Large intestine (tissue), 3 donors: ENCODE measurements at regions not wholly inside any gene's neighbourhood (a gene's known extent, or its start where the extent isn't known, plus 50 kb on each side); places are given as distances from the start of the nearest gene placed in this dataset.

Source experiments
- DNase-seq, 2 donors: peaks; one replicate each; pipeline versions ENCODE4 v3.0.0 to v3.0.0-alpha.2; 2013
- H3K27ac ChIP-seq: one replicate; pipeline ENCODE4 v1.5.1; 2013; ENCODE audit warnings: low read length
- H3K27me3 ChIP-seq: 2 replicates; pipeline ENCODE4 v1.6.1; 2013; ENCODE audit warnings: low read length; ENCODE audit not compliant: control insufficient read depth, insufficient read depth
- H3K36me3 ChIP-seq: 2 replicates; pipeline ENCODE4 v1.6.1; 2013; ENCODE audit warnings: low read length; ENCODE audit not compliant: control insufficient read depth, insufficient read depth
- H3K4me1 ChIP-seq: one replicate; pipeline ENCODE4 v1.6.1; 2013; ENCODE audit warnings: low read length; ENCODE audit not compliant: control insufficient read depth, insufficient read depth
- H3K4me3 ChIP-seq: one replicate; pipeline ENCODE4 v1.5.1; 2013; ENCODE audit warnings: low read length
- H3K9me3 ChIP-seq: one replicate; pipeline ENCODE4 v1.6.1; 2013; ENCODE audit warnings: mild to moderate bottlenecking, low read depth, low read length, moderate library complexity; ENCODE audit not compliant: control insufficient read depth
- WGBS: methylation state at CpG from one replicate; pipeline ENCODE4 v1.1.5; 2013; ENCODE audit warnings: low lambda C conversion rate; ENCODE audit not compliant: insufficient coverage; 5-methylcytosine and 5-hydroxymethylcytosine counted together

DNA sequence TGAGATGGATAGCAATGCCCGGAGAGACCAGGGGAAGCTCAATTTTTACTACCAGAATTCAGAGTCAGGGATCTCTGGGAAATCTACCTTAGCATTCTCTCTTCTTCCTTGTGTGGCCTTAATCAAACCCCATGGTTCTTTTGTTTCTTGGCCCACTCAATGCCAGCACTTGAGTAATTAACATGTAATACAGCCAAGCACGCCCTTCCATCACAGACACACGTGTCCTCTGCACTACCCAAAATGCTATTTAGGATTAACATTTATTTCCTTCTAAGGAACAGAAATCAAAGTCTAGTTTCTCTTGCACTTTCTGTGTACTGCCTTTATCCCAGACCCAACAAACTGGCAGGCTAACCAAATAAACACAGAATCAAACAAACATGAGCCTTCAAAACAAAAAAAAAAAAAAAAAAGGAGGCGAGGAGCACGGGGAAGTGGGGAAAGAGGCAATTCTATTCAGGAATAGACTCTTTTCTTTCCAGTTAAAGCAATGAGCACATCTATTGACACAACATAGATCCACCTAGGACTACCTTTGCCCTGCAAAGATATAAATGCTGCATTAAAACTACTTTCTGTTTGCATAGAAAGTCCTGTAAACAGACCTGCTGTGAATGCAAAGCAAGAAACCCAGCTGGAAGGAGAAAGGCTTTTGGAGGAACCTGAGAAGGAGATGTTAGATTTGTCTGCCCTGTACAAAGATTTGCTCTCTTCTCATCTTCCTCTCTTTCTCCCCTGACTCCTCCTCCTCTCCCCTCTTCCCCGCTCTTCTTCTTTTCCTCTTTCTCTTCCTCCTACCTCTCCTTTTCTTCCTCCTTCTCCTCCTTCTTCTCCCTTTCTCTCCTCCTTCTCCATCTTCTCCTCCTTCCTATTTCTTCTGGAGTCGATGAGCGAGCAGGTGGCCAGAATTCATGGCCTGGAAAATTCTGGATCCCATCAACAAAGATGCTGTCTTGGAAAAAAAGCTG, 294.4 kb downstream of the NPIPA8 start:
- no peaks in the 10 kb centered on the region for H3K27me3 ChIP-seq
- WGBS, result 58% methylated on average over 2 of the region's 8 CpGs
- no peaks in the 10 kb centered on the region for H3K9me3 ChIP-seq
- no peak overlapping the region for H3K27ac ChIP-seq
- H3K36me3 ChIP-seq, result no peaks in the 10 kb centered on the region
- H3K4me1 ChIP-seq, result peaks cover 4% of the 10 kb centered on the region
- DNase-seq, result peak; percentile 38 to 72
- no peak overlapping the region for H3K4me3 ChIP-seq

DNA sequence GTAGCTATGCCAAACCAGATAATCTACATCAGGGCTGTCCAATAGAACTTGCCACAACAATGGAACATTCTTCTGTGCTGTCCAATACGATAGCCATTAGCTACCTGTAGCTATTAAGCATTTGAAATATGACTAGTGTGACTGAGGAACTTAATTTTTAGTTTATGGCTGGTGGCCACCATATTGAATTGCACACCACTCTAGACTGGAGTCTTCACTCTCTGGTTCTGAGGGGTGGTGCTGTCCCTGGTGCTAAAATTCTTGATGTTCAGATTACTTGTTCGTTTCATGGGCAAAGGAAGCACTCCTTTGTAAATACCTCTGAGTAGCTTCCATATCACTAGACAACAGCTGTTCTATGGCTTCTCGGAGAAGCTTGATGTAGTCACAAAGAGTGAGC, 296.6 kb downstream of the NPIPA8 start:
- H3K4me3 ChIP-seq, result no peak overlapping the region
- H3K36me3 ChIP-seq, result no peaks in the 10 kb centered on the region
- H3K9me3 ChIP-seq, result no peaks in the 10 kb centered on the region
- DNase-seq, result no peak
- H3K27ac ChIP-seq, result no peak overlapping the region
- no CpG with 5 or more reads among the region's 3 CpGs for WGBS
- H3K27me3 ChIP-seq, result no peaks in the 10 kb centered on the region
- peaks cover 4% of the 10 kb centered on the region for H3K4me1 ChIP-seq

DNA sequence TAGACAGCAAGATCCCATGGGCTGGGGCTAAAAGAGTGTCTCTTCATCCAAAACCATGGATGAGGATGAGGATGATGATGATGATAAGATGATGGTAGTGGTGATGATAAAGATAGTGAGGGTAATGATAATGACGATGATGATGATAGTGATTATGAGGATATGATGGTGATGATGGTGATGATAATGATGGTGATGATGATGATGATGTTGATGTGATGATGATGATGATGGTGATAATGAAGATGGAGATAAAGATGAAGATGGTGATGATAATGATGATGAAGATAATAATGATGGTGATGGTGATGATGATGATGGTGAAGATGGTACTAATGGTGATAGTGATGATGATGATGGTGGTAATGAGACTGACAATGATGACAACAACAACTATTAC, 299.5 kb downstream of the NPIPA8 start:
- H3K27ac ChIP-seq, result no peak overlapping the region
- H3K4me1 ChIP-seq, result no peaks in the 10 kb centered on the region
- 100% methylated on average over 1 of the region's 1 CpG for WGBS
- H3K4me3 ChIP-seq, result no peak overlapping the region
- H3K36me3 ChIP-seq, result no peaks in the 10 kb centered on the region
- no peaks in the 10 kb centered on the region for H3K27me3 ChIP-seq
- no peak for DNase-seq
- no peaks in the 10 kb centered on the region for H3K9me3 ChIP-seq

GRCh38 chr16:18024611-18025010, 311.9 kb downstream of the NPIPA8 start:
- H3K36me3 ChIP-seq, result no peaks in the 10 kb centered on the region
- WGBS, result no CpG with 5 or more reads among the region's 6 CpGs
- DNase-seq, result no peak
- no peak overlapping the region for H3K27ac ChIP-seq
- peaks cover 2% of the 10 kb centered on the region for H3K27me3 ChIP-seq
- no peaks in the 10 kb centered on the region for H3K9me3 ChIP-seq
- no peaks in the 10 kb centered on the region for H3K4me1 ChIP-seq
- no peak overlapping the region for H3K4me3 ChIP-seq

DNA sequence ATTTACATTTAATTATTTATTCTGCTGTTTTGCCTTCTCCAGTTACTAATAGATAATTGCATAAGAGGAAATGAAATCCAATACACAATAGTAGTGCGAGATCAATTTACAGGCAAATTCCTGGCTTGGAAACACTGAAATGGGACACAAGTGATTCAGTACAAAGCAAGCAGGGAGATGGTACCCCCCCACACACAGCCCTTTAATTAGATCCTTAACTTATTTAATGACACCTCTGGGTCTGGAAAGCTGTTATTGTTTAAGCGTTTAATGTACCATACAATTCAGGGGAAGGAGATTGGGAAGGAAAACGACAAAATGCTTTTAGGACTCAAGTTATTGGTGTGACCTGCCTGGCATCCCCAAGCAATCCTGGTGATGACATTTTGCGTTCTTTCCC, 318.2 kb downstream of the NPIPA8 start:
- no peak for DNase-seq
- H3K9me3 ChIP-seq, result no peaks in the 10 kb centered on the region
- no peaks in the 10 kb centered on the region for H3K4me1 ChIP-seq
- H3K27me3 ChIP-seq, result no peaks in the 10 kb centered on the region
- H3K27ac ChIP-seq, result no peak overlapping the region
- 53% methylated on average over 2 of the region's 4 CpGs for WGBS
- H3K36me3 ChIP-seq, result no peaks in the 10 kb centered on the region
- H3K4me3 ChIP-seq, result no peak overlapping the region

DNA sequence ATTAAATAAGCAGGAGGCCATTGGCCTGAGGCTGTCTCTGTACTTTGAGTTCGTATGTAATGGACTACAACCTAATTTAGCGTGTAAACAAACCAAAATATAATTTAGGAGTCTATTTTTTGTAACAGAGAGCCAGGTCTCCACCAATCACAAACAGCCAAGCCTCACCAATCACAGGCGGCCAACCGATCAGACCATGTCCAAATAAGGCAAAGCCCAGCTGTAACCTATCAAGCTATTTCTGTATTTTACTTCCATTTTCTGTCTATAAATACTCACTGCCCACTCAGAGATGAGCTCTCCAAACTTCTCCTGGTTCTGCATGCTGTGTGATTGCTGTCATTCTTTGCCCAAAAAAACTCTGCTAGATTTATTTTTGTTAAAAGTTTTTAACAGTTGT, 322.7 kb downstream of the NPIPA8 start:
- H3K27ac ChIP-seq, result no peak overlapping the region
- no peaks in the 10 kb centered on the region for H3K9me3 ChIP-seq
- no peak overlapping the region for H3K4me3 ChIP-seq
- no peaks in the 10 kb centered on the region for H3K27me3 ChIP-seq
- H3K36me3 ChIP-seq, result no peaks in the 10 kb centered on the region
- no peak for DNase-seq
- WGBS, result 100% methylated on average over 2 of the region's 4 CpGs
- no peaks in the 10 kb centered on the region for H3K4me1 ChIP-seq

DNA sequence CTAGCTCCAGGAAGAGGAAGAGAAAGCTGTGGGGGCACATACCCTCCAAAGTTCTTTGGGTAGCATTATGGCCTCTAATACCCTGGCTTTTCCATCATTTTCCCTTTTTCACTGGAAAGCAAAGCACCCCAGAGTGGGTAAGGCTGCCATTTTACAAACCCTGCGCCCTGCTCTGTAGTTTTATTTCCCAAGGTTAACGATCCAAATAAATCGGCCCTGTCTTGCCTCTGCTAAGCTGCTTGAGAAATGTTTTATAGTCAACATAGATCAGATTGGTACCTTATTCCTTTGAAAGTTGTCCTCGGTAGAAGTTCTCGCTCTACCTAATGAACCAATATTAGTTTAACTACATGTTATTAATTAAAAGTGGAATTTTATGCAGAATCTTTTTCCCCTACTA, 328.2 kb downstream of the NPIPA8 start:
- no peak for DNase-seq
- whole genome bisulfite sequencing, result 92% methylated on average over 1 of the region's 5 CpGs
- Histone ChIP-seq H3K27me3 (no peaks in the 10 kb centered on the region), H3K9me3 (no peaks in the 10 kb centered on the region), H3K4me3 (no peak overlapping the region), H3K27ac (no peak overlapping the region), H3K36me3 (no peaks in the 10 kb centered on the region), H3K4me1 (no peaks in the 10 kb centered on the region)

DNA sequence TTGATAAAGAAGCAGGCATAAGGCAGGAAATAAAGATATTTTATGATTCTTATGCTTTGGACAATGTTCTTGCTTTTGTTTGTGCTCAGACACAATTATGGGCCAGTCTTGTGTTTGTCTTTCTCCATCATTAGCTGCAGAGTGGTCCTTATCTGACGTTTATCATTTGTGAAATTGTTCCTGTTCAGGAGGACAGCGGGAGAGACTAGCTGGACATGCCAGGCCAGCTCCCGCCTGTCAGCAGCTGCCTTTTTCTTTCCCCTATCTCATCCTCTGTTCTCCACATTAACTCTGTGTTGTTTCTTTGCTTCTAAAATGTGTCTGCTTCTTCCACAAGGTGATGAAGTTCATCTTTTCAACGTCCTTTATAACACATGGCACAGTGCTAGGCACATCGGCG, 333.5 kb downstream of the NPIPA8 start:
- H3K9me3 ChIP-seq, result no peaks in the 10 kb centered on the region

GRCh38 chr16:17998996-17999395, 337.5 kb downstream of the NPIPA8 start:
- no peak for DNase-seq
- Histone ChIP-seq H3K27ac (no peak overlapping the region), H3K4me3 (no peak overlapping the region), H3K9me3 (no peaks in the 10 kb centered on the region), H3K36me3 (no peaks in the 10 kb centered on the region), H3K27me3 (no peaks in the 10 kb centered on the region), H3K4me1 (no peaks in the 10 kb centered on the region)
- WGBS, result 80% methylated on average over 4 of the region's 6 CpGs

More for the DNA sequence above, 333.5 kb downstream of the NPIPA8 start:
- Histone ChIP-seq H3K4me3 (no peak overlapping the region), H3K27ac (no peak overlapping the region), H3K36me3 (no peaks in the 10 kb centered on the region), H3K4me1 (no peaks in the 10 kb centered on the region), H3K27me3 (no peaks in the 10 kb centered on the region)
- no CpG with 5 or more reads among the region's 6 CpGs for WGBS
- no peak for DNase-seq

DNA sequence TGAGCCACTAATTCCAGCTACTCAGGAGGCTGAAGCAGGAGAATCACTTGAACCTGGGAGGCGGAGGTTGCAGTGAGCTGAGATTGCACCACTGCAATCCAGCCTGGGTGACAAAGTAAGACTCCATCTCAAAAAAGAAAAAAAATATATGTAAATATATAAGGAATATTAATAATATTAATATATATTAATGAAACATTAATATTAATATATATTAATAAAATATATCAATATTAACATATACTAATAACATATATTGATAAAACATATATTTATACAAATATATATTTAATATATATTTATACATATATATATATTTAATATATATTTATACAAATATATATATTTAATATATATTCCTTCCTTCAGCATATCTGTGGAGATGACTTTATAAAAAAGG, 338.0 kb downstream of the NPIPA8 start:
- no peaks in the 10 kb centered on the region for H3K36me3 ChIP-seq
- H3K27ac ChIP-seq, result no peak overlapping the region
- WGBS, result no CpG with 5 or more reads among the region's 1 CpG
- H3K27me3 ChIP-seq, result no peaks in the 10 kb centered on the region
- H3K9me3 ChIP-seq, result no peaks in the 10 kb centered on the region
- DNase-seq, result no peak
- H3K4me3 ChIP-seq, result no peak overlapping the region
- no peaks in the 10 kb centered on the region for H3K4me1 ChIP-seq

- no peaks in the 10 kb centered on the region for H3K9me3 ChIP-seq
- H3K27ac ChIP-seq, result no peak overlapping the region
- H3K4me3 ChIP-seq, result no peak overlapping the region
- WGBS, result no CpG with 5 or more reads among the region's 5 CpGs
- H3K36me3 ChIP-seq, result no peaks in the 10 kb centered on the region
- H3K4me1 ChIP-seq, result no peaks in the 10 kb centered on the region
- DNase-seq, result no peak
- H3K27me3 ChIP-seq, result no peaks in the 10 kb centered on the region
These were observed 342.5 kb downstream of the NPIPA8 start for GRCh38 chr16:17994027-17994426.
